SK-N-SH treated with all-trans-retinoic acid at 6 μM for 48 hours (cell line): ENCODE measurements at regions not wholly inside any gene's neighbourhood (a gene's known extent, or its start where the extent isn't known, plus 50 kb on each side); places are given as distances from the start of the nearest gene placed in this dataset.

Source experiments
- ATAC-seq: fragments of 200-7000 bp; cut with Tn5 transposase; 3 replicates; pipeline ENCODE4 v1.9.1; 2020; ENCODE audit warnings: mild to moderate bottlenecking, moderate library complexity
- ARNTL ChIP-seq: fragments of 450-650 bp; formaldehyde crosslinking; IDR thresholded peaks from 2 replicates; pipeline ENCODE4 v1.5.0; 2020; ENCODE audit warnings: low read depth, mild to moderate bottlenecking, moderate library complexity, borderline replicate concordance
- BACH2 ChIP-seq: fragments of 250-450 bp; sonication (Bioruptor Pico); IDR thresholded peaks from 2 replicates; pipeline ENCODE4 v1.9.0; 2021; ENCODE audit warnings: mild to moderate bottlenecking, borderline replicate concordance
- CREB5 ChIP-seq: fragments of 250-450 bp; sonication (Bioruptor Pico); IDR thresholded peaks from 2 replicates; pipeline ENCODE4 v1.5.1; 2020; ENCODE audit warnings: low read depth, mild to moderate bottlenecking, moderate library complexity
- CSDC2 ChIP-seq: fragments of 250-450 bp; sonication (Bioruptor Pico); IDR thresholded peaks from 2 replicates; pipeline ENCODE4 v1.5.0; 2020; ENCODE audit warnings: mild to moderate bottlenecking, moderate library complexity
- ESRRG ChIP-seq: fragments of 250-450 bp; sonication (Bioruptor Pico); IDR thresholded peaks from 2 replicates; pipeline ENCODE4 v1.6.1; 2021; ENCODE audit warnings: mild to moderate bottlenecking
- GLIS3 ChIP-seq: fragments of 250-450 bp; sonication (Bioruptor Pico); IDR thresholded peaks from 2 replicates; pipeline ENCODE4 v1.5.0; 2020; ENCODE audit warnings: mild to moderate bottlenecking, moderate library complexity
- ISL1 ChIP-seq: fragments of 250-450 bp; sonication (Bioruptor Pico); IDR thresholded peaks from 2 replicates; pipeline ENCODE4 v2.1.2; 2022; ENCODE audit warnings: mild to moderate bottlenecking, moderate library complexity
- OSR1 ChIP-seq: fragments of 250-450 bp; sonication (Bioruptor Pico); IDR thresholded peaks from 2 replicates; pipeline ENCODE4 v1.8.0; 2022; ENCODE audit warnings: moderate library complexity, mild to moderate bottlenecking, inconsistent platforms
- PATZ1 ChIP-seq: fragments of 250-450 bp; sonication (Bioruptor Pico); IDR thresholded peaks from 2 replicates; pipeline ENCODE4 v1.8.0; 2020; ENCODE audit warnings: mild to moderate bottlenecking, moderate library complexity, borderline replicate concordance
- PPARA ChIP-seq: fragments of 250-450 bp; sonication (Bioruptor Pico); IDR thresholded peaks from 2 replicates; pipeline ENCODE4 v1.5.0; 2020; ENCODE audit warnings: mild to moderate bottlenecking, borderline replicate concordance
- RARB ChIP-seq: fragments of 250-450 bp; sonication (Bioruptor Pico); IDR thresholded peaks from 2 replicates; pipeline ENCODE4 v1.8.0; 2021; ENCODE audit warnings: mild to moderate bottlenecking, moderate library complexity
- SNAI2 ChIP-seq: fragments of 250-450 bp; sonication (Bioruptor Pico); IDR thresholded peaks from 2 replicates; pipeline ENCODE4 v1.5.0; 2020; ENCODE audit warnings: mild to moderate bottlenecking, moderate library complexity
- TCF4 ChIP-seq: fragments of 250-450 bp; sonication (Bioruptor Pico); IDR thresholded peaks from 2 replicates; pipeline ENCODE4 v1.8.0; 2021; ENCODE audit warnings: mild to moderate bottlenecking, moderate library complexity, borderline replicate concordance
- TOX ChIP-seq: fragments of 250-450 bp; sonication (Bioruptor Pico); IDR thresholded peaks from 2 replicates; pipeline ENCODE4 v1.8.0; 2021; ENCODE audit warnings: mild to moderate bottlenecking, moderate library complexity, borderline replicate concordance
- ZC3H10 ChIP-seq: fragments of 250-450 bp; sonication (Bioruptor Pico); IDR thresholded peaks from 2 replicates; pipeline ENCODE4 v1.5.1; 2021; ENCODE audit warnings: mild to moderate bottlenecking, moderate library complexity
- ZFP3 ChIP-seq: fragments of 250-450 bp; sonication (Bioruptor Pico); IDR thresholded peaks from 2 replicates; pipeline ENCODE4 v1.5.0; 2020; ENCODE audit warnings: mild to moderate bottlenecking, moderate library complexity
- ZFP30 ChIP-seq: fragments of 450-650 bp; formaldehyde crosslinking; IDR thresholded peaks from 2 replicates; pipeline ENCODE4 v1.5.0; 2022; ENCODE audit warnings: mild to moderate bottlenecking, moderate library complexity
- ZNF565 ChIP-seq: fragments of 450-650 bp; formaldehyde crosslinking; conservative IDR thresholded peaks from 2 replicates; pipeline ENCODE4 v1.5.0; 2020; ENCODE audit warnings: low read depth, mild to moderate bottlenecking, moderate library complexity
- ZNF70 ChIP-seq: fragments of 450-650 bp; formaldehyde crosslinking; IDR thresholded peaks from 2 replicates; pipeline ENCODE4 v1.5.0; 2020; ENCODE audit warnings: mild to moderate bottlenecking, moderate library complexity
- ZNF8 ChIP-seq: fragments of 450-650 bp; formaldehyde crosslinking; IDR thresholded peaks from 2 replicates; pipeline ENCODE4 v1.5.0; 2020; ENCODE audit warnings: mild to moderate bottlenecking, moderate library complexity
- TF ChIP-seq, protein P1 (sequence below): fragments of 250-450 bp; sonication (Bioruptor Pico); IDR thresholded peaks from 2 replicates; pipeline ENCODE4 v1.5.0; 2020; ENCODE audit warnings: mild to moderate bottlenecking, moderate library complexity
- TF ChIP-seq, protein P2 (sequence below): fragments of 250-450 bp; sonication (Bioruptor Pico); IDR thresholded peaks from 2 replicates; pipeline ENCODE4 v1.5.1; 2021; ENCODE audit warnings: mild to moderate bottlenecking, moderate library complexity
- TF ChIP-seq, protein P3 (sequence below): fragments of 250-450 bp; sonication (Bioruptor Pico); IDR thresholded peaks from 2 replicates; pipeline ENCODE4 v1.8.0; 2021; ENCODE audit warnings: low read depth, mild to moderate bottlenecking, moderate library complexity, borderline replicate concordance

GRCh38 chr2:23155022-23155421 lies 230.0 kb upstream of the KLHL29 start:
- TF ChIP-seq TCF4 (CRISPR knock-in tag): no peak
- TF ChIP-seq PPARA (CRISPR knock-in tag): no peak
- TF ChIP-seq ESRRG (CRISPR knock-in tag): no peak
- no peak for TF ChIP-seq TOX (CRISPR knock-in tag)
- no peak for TF ChIP-seq SNAI2 (CRISPR knock-in tag)
- TF ChIP-seq ZNF565 (CRISPR knock-in tag): no peak
- TF ChIP-seq, protein P1, sequence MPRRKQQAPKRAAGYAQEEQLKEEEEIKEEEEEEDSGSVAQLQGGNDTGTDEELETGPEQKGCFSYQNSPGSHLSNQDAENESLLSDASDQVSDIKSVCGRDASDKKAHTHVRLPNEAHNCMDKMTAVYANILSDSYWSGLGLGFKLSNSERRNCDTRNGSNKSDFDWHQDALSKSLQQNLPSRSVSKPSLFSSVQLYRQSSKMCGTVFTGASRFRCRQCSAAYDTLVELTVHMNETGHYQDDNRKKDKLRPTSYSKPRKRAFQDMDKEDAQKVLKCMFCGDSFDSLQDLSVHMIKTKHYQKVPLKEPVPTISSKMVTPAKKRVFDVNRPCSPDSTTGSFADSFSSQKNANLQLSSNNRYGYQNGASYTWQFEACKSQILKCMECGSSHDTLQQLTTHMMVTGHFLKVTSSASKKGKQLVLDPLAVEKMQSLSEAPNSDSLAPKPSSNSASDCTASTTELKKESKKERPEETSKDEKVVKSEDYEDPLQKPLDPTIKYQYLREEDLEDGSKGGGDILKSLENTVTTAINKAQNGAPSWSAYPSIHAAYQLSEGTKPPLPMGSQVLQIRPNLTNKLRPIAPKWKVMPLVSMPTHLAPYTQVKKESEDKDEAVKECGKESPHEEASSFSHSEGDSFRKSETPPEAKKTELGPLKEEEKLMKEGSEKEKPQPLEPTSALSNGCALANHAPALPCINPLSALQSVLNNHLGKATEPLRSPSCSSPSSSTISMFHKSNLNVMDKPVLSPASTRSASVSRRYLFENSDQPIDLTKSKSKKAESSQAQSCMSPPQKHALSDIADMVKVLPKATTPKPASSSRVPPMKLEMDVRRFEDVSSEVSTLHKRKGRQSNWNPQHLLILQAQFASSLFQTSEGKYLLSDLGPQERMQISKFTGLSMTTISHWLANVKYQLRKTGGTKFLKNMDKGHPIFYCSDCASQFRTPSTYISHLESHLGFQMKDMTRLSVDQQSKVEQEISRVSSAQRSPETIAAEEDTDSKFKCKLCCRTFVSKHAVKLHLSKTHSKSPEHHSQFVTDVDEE (CRISPR knock-in tag): no peak
- no peak for TF ChIP-seq ISL1 (CRISPR knock-in tag)
- TF ChIP-seq ZFP3 (CRISPR knock-in tag): no peak
- TF ChIP-seq, all 23 proteins: peak for 0
- no peak for ATAC-seq

DNA sequence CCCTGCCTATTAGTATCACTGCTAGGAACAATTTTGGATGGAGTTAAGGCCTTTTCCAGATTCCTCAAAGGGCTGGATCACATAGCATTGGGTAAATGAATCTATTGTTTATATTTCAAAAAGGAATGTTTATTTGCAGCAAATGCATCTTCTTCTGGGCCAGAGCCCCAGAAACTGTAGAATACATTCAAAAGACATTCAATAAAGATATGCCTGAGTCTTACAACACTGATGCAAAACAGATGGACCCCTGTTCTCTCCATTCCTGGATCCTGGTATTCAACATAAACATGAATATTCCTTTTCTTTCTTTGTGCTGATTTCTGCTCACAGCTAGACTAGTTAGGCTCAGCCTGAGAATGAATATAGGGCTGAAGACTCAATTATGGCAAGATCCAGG lies 227.2 kb upstream of the KLHL29 start:
- TF ChIP-seq ESRRG (CRISPR knock-in tag) (no peak), PPARA (CRISPR knock-in tag) (no peak), ZFP30 (no peak), ZNF70 (CRISPR knock-in tag) (no peak), BACH2 (CRISPR knock-in tag) (no peak), PATZ1 (no peak), ZNF8 (CRISPR knock-in tag) (no peak), ZC3H10 (no peak), SNAI2 (CRISPR knock-in tag) (no peak), ZFP3 (CRISPR knock-in tag) (no peak), ZNF565 (CRISPR knock-in tag) (no peak), OSR1 (no peak), CSDC2 (CRISPR knock-in tag) (no peak), RARB (CRISPR knock-in tag) (no peak), ARNTL (no peak)
- TF ChIP-seq, protein P2, sequence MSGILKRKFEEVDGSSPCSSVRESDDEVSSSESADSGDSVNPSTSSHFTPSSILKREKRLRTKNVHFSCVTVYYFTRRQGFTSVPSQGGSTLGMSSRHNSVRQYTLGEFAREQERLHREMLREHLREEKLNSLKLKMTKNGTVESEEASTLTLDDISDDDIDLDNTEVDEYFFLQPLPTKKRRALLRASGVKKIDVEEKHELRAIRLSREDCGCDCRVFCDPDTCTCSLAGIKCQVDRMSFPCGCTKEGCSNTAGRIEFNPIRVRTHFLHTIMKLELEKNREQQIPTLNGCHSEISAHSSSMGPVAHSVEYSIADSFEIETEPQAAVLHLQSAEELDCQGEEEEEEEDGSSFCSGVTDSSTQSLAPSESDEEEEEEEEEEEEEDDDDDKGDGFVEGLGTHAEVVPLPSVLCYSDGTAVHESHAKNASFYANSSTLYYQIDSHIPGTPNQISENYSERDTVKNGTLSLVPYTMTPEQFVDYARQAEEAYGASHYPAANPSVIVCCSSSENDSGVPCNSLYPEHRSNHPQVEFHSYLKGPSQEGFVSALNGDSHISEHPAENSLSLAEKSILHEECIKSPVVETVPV (CRISPR knock-in tag): no peak
- TF ChIP-seq, protein P3, sequence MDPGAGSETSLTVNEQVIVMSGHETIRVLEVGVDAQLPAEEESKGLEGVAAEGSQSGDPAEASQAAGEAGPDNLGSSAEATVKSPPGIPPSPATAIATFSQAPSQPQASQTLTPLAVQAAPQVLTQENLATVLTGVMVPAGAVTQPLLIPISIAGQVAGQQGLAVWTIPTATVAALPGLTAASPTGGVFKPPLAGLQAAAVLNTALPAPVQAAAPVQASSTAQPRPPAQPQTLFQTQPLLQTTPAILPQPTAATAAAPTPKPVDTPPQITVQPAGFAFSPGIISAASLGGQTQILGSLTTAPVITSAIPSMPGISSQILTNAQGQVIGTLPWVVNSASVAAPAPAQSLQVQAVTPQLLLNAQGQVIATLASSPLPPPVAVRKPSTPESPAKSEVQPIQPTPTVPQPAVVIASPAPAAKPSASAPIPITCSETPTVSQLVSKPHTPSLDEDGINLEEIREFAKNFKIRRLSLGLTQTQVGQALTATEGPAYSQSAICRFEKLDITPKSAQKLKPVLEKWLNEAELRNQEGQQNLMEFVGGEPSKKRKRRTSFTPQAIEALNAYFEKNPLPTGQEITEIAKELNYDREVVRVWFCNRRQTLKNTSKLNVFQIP (CRISPR knock-in tag): no peak
- no peak for ATAC-seq

DNA sequence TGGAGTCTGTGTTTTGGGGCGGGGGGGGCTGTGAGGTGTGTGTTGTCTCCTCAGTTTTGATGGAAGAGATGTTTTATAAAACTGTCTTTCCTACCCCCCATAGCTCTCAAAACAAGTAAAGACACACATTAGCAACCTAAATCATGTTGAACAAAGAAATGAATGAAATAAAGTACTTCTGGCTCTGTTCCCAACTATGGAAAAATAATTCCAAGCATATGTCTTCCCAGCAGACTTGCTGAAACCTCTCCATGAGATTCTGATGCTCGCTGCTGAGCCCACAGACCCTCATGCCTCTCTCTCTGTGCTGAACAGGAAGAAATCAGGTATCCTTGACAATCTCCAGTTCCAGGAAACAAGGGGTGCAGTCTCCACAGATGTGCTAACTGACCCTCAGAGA lies 226.7 kb upstream of the KLHL29 start:
- no peak for ATAC-seq
- no peak for TF ChIP-seq ISL1 (CRISPR knock-in tag)
- TF ChIP-seq, protein P2 (CRISPR knock-in tag): no peak
- no peak for TF ChIP-seq TOX (CRISPR knock-in tag)
- TF ChIP-seq ESRRG (CRISPR knock-in tag): no peak
- no peak for TF ChIP-seq RARB (CRISPR knock-in tag)
- no peak for TF ChIP-seq BACH2 (CRISPR knock-in tag)
- no peak for TF ChIP-seq ZNF70 (CRISPR knock-in tag)
- no peak for TF ChIP-seq CREB5 (CRISPR knock-in tag)
- TF ChIP-seq SNAI2 (CRISPR knock-in tag): no peak
- no peak for TF ChIP-seq PPARA (CRISPR knock-in tag)
- no peak for TF ChIP-seq ZNF565 (CRISPR knock-in tag)
- no peak for TF ChIP-seq GLIS3 (CRISPR knock-in tag)
- TF ChIP-seq, protein P1 (CRISPR knock-in tag): no peak
- no peak for TF ChIP-seq TCF4 (CRISPR knock-in tag)
- TF ChIP-seq ARNTL: no peak
- no peak for TF ChIP-seq ZFP3 (CRISPR knock-in tag)
- no peak for TF ChIP-seq ZNF8 (CRISPR knock-in tag)
- TF ChIP-seq CSDC2 (CRISPR knock-in tag): no peak
